ENCODE measurements at regions not wholly inside any gene's neighbourhood (a gene's known extent, or its start where the extent isn't known, plus 50 kb on each side); places are given as distances from the start of the nearest gene placed in this dataset.

GRCh38 chr6:126170978-126171382 is 168.9 kb upstream of the CENPW start:
- intact Hi-C loops (cut with micrococcal nuclease): loop anchor here (1.0 kb wide), 1 partner anchor 175 kb away; no protein-coding TSS in a partner anchor
- H3K27ac Mint-ChIP-seq: no peak overlapping the region

GRCh38 chr6:126172131-126172530 is 167.8 kb upstream of the CENPW start:
- Mint-ChIP-seq H3K4me1 (peaks cover 2% of the 10 kb centered on the region), H3K36me3 (ENCODE audit: low read depth) (no peaks in the 10 kb centered on the region), H3K27me3 (peaks cover 2% of the 10 kb centered on the region), H3K4me3 (no peak overlapping the region), H3K27ac (no peak overlapping the region), H3K9me3 (no peaks in the 10 kb centered on the region)
- DNase-seq: no peak
- intact Hi-C loops (cut with micrococcal nuclease): no loop called here

More at GRCh38 chr6:126170978-126171382, 168.9 kb upstream of the CENPW start:
- peak; percentile 71 for DNase-seq
- Mint-ChIP-seq H3K9me3 (no peaks in the 10 kb centered on the region), H3K4me3 (peak overlapping the region; percentile 55), H3K27me3 (peaks cover 2% of the 10 kb centered on the region), H3K4me1 (peaks cover 2% of the 10 kb centered on the region), H3K36me3 (ENCODE audit: low read depth) (no peaks in the 10 kb centered on the region)

- no peaks in the 10 kb centered on the region for H3K36me3 Mint-ChIP-seq (ENCODE audit: low read depth)
- intact Hi-C loops (cut with micrococcal nuclease): no loop called here
- H3K27ac Mint-ChIP-seq: no peak overlapping the region
- no peak overlapping the region for H3K4me3 Mint-ChIP-seq
- no peaks in the 10 kb centered on the region for H3K9me3 Mint-ChIP-seq
- H3K4me1 Mint-ChIP-seq: peaks cover 2% of the 10 kb centered on the region
- H3K27me3 Mint-ChIP-seq: peaks cover 2% of the 10 kb centered on the region
- no peak for DNase-seq
Observed at GRCh38 chr6:126173265-126173664, 166.7 kb upstream of the CENPW start.

- H3K27ac Mint-ChIP-seq: no peak overlapping the region
- peaks cover 7% of the 10 kb centered on the region for H3K27me3 Mint-ChIP-seq
- no peak overlapping the region for H3K4me3 Mint-ChIP-seq
- intact Hi-C loops (cut with micrococcal nuclease): no loop called here
- DNase-seq: no peak
- peaks cover 2% of the 10 kb centered on the region for H3K4me1 Mint-ChIP-seq
- H3K36me3 Mint-ChIP-seq (ENCODE audit: low read depth): no peaks in the 10 kb centered on the region
- H3K9me3 Mint-ChIP-seq: no peaks in the 10 kb centered on the region
Observed at GRCh38 chr6:126174697-126175096, 165.2 kb upstream of the CENPW start.

GRCh38 chr6:126175251-126175650 is 164.7 kb upstream of the CENPW start:
- H3K9me3 Mint-ChIP-seq: no peaks in the 10 kb centered on the region
- H3K36me3 Mint-ChIP-seq (ENCODE audit: low read depth): no peaks in the 10 kb centered on the region

GRCh38 chr6:126176282-126176681 is 163.6 kb upstream of the CENPW start:
- no peak overlapping the region for H3K27ac Mint-ChIP-seq
- intact Hi-C loops (cut with micrococcal nuclease): no loop called here
- DNase-seq: no peak
- H3K27me3 Mint-ChIP-seq: peaks cover 5% of the 10 kb centered on the region
- no peak overlapping the region for H3K4me3 Mint-ChIP-seq
- H3K36me3 Mint-ChIP-seq (ENCODE audit: low read depth): no peaks in the 10 kb centered on the region
- H3K9me3 Mint-ChIP-seq: no peaks in the 10 kb centered on the region
- peaks cover 1% of the 10 kb centered on the region for H3K4me1 Mint-ChIP-seq

More at GRCh38 chr6:126175251-126175650, 164.7 kb upstream of the CENPW start:
- intact Hi-C loops (cut with micrococcal nuclease): no loop called here
- no peak for DNase-seq
- no peak overlapping the region for H3K4me3 Mint-ChIP-seq
- peaks cover 3% of the 10 kb centered on the region for H3K4me1 Mint-ChIP-seq
- H3K27me3 Mint-ChIP-seq: peaks cover 5% of the 10 kb centered on the region
- H3K27ac Mint-ChIP-seq: no peak overlapping the region

GRCh38 chr6:126180585-126180984 is 159.3 kb upstream of the CENPW start:
- Mint-ChIP-seq H3K4me3 (no peak overlapping the region), H3K36me3 (ENCODE audit: low read depth) (no peaks in the 10 kb centered on the region), H3K27me3 (peaks cover 5% of the 10 kb centered on the region), H3K27ac (no peak overlapping the region), H3K9me3 (peaks cover 1% of the 10 kb centered on the region), H3K4me1 (peaks cover 1% of the 10 kb centered on the region)
- DNase-seq: no peak
- intact Hi-C loops (cut with micrococcal nuclease): loop anchor here (5.0 kb wide), 1 partner anchor 162 kb away; the partner anchor contains the start of gene CENPW

- Mint-ChIP-seq H3K27ac (no peak overlapping the region), H3K9me3 (peaks cover 5% of the 10 kb centered on the region), H3K27me3 (peaks cover 5% of the 10 kb centered on the region), H3K36me3 (ENCODE audit: low read depth) (no peaks in the 10 kb centered on the region), H3K4me3 (no peak overlapping the region), H3K4me1 (peaks cover 1% of the 10 kb centered on the region)
- no peak for DNase-seq
- intact Hi-C loops (cut with micrococcal nuclease): loop anchor here (5.0 kb wide), 1 partner anchor 161 kb away; the partner anchor contains the start of gene CENPW
Observed at GRCh38 chr6:126181173-126181741, 158.7 kb upstream of the CENPW start.

- Mint-ChIP-seq H3K36me3 (ENCODE audit: low read depth) (no peaks in the 10 kb centered on the region), H3K9me3 (peaks cover 5% of the 10 kb centered on the region), H3K27ac (no peak overlapping the region), H3K4me1 (peaks cover 1% of the 10 kb centered on the region), H3K27me3 (peaks cover 5% of the 10 kb centered on the region), H3K4me3 (no peak overlapping the region)
- no peak for DNase-seq
- intact Hi-C loops (cut with micrococcal nuclease): loop anchor here (5.0 kb wide), 1 partner anchor 160 kb away; the partner anchor contains the start of gene CENPW
Observed at GRCh38 chr6:126181890-126182289, 158.0 kb upstream of the CENPW start.

GRCh38 chr6:126182650-126183311 is 157.1 kb upstream of the CENPW start:
- H3K27ac Mint-ChIP-seq: no peak overlapping the region
- DNase-seq: no peak
- peaks cover 1% of the 10 kb centered on the region for H3K4me1 Mint-ChIP-seq
- H3K4me3 Mint-ChIP-seq: no peak overlapping the region
- no peaks in the 10 kb centered on the region for H3K36me3 Mint-ChIP-seq (ENCODE audit: low read depth)
- intact Hi-C loops (cut with micrococcal nuclease): loop anchor here (5.0 kb wide), 1 partner anchor 160 kb away; the partner anchor contains the start of gene CENPW
- H3K27me3 Mint-ChIP-seq: peaks cover 5% of the 10 kb centered on the region
- H3K9me3 Mint-ChIP-seq: peaks cover 5% of the 10 kb centered on the region

- no peaks in the 10 kb centered on the region for H3K36me3 Mint-ChIP-seq (ENCODE audit: low read depth)
Observed at GRCh38 chr6:126185774-126186173, 154.1 kb upstream of the CENPW start.

GRCh38 chr6:126188279-126188909 is 151.5 kb upstream of the CENPW start:
- intact Hi-C loops (cut with micrococcal nuclease): no loop called here
- no peak for DNase-seq
- H3K4me1 Mint-ChIP-seq: no peaks in the 10 kb centered on the region
- H3K4me3 Mint-ChIP-seq: no peak overlapping the region
- H3K27ac Mint-ChIP-seq: no peak overlapping the region
- H3K9me3 Mint-ChIP-seq: peaks cover 12% of the 10 kb centered on the region
- H3K36me3 Mint-ChIP-seq (ENCODE audit: low read depth): no peaks in the 10 kb centered on the region
- H3K27me3 Mint-ChIP-seq: no peaks in the 10 kb centered on the region

More at GRCh38 chr6:126185774-126186173, 154.1 kb upstream of the CENPW start:
- H3K9me3 Mint-ChIP-seq: peaks cover 12% of the 10 kb centered on the region
- no peak overlapping the region for H3K4me3 Mint-ChIP-seq
- no peaks in the 10 kb centered on the region for H3K4me1 Mint-ChIP-seq
- no peak overlapping the region for H3K27ac Mint-ChIP-seq
- no peak for DNase-seq
- no peaks in the 10 kb centered on the region for H3K27me3 Mint-ChIP-seq
- intact Hi-C loops (cut with micrococcal nuclease): no loop called here

GRCh38 chr6:126195625-126196236 is 144.2 kb upstream of the CENPW start:
- intact Hi-C loops (cut with micrococcal nuclease): no loop called here
- DNase-seq: no peak
- H3K4me1 Mint-ChIP-seq: peaks cover 9% of the 10 kb centered on the region
- H3K9me3 Mint-ChIP-seq: peaks cover 7% of the 10 kb centered on the region
- H3K27ac Mint-ChIP-seq: no peak overlapping the region
- no peaks in the 10 kb centered on the region for H3K36me3 Mint-ChIP-seq (ENCODE audit: low read depth)
- H3K27me3 Mint-ChIP-seq: no peaks in the 10 kb centered on the region
- H3K4me3 Mint-ChIP-seq: no peak overlapping the region

- Mint-ChIP-seq H3K4me1 (peaks cover 9% of the 10 kb centered on the region), H3K9me3 (peaks cover 7% of the 10 kb centered on the region), H3K36me3 (ENCODE audit: low read depth) (no peaks in the 10 kb centered on the region), H3K27ac (no peak overlapping the region), H3K27me3 (no peaks in the 10 kb centered on the region), H3K4me3 (no peak overlapping the region)
- intact Hi-C loops (cut with micrococcal nuclease): no loop called here
- DNase-seq: no peak
Observed at GRCh38 chr6:126198631-126199030, 141.3 kb upstream of the CENPW start.
